ENCODE measurements at regions not wholly inside any gene's neighbourhood (a gene's known extent, or its start where the extent isn't known, plus 50 kb on each side); places are given as distances from the start of the nearest gene placed in this dataset.
A peak's percentile ranks its signal among the peaks of the same experiment; 100 is the strongest.

- no peak for DNase-seq (ENCODE audit: low read depth, low spot score)
Measured at GRCh38 chr7:42315103-42315502, 78.1 kb upstream of the GLI3 start.

- DNase-seq (ENCODE audit: low read depth, low spot score) = no peak
Measured at GRCh38 chr7:42314696-42315095, 77.7 kb upstream of the GLI3 start.

GRCh38 chr7:42311195-42311594 lies 74.2 kb upstream of the GLI3 start:
- DNase-seq (ENCODE audit: low read depth, low spot score) = no peak

GRCh38 chr7:42292991-42293521 lies 56.0 kb upstream of the GLI3 start:
- DNase-seq (ENCODE audit: low read depth, low spot score) = peak; percentile 41

GRCh38 chr7:42289473-42289872 lies 52.5 kb upstream of the GLI3 start:
- DNase-seq (ENCODE audit: low read depth, low spot score) = no peak
